Lung (tissue), 11 donors: ENCODE measurements at regions not wholly inside any gene's neighbourhood (a gene's known extent, or its start where the extent isn't known, plus 50 kb on each side); places are given as distances from the start of the nearest gene placed in this dataset.

Experiments used
- ATAC-seq: fragments of 200-7000 bp; cut with Tn5 transposase; one replicate; pipeline ENCODE4 v1.9.1; 2020; ENCODE audit warnings: moderate number of reproducible peaks; ENCODE audit not compliant: insufficient read depth, low FRiP score
- DNase-seq, 3 donors: peaks; one replicate each; pipeline ENCODE4 v3.0.0-alpha.2; 2013 to 2017
- H3K27ac ChIP-seq, 2 donors: one replicate each; pipeline ENCODE4 v1.5.1; 2013; ENCODE audit warnings: mild to moderate bottlenecking in 2 of 2, moderate library complexity in 2 of 2, control low read depth in 1 of 2, inconsistent platforms in 1 of 2, low read depth in 1 of 2, low read length in 1 of 2
- H3K27me3 ChIP-seq, 3 donors: one replicate each; pipeline ENCODE4 v1.5.1; 2013; ENCODE audit warnings: low read length in 2 of 3; ENCODE audit not compliant: control insufficient read depth in 3 of 3, insufficient read depth in 3 of 3
- H3K36me3 ChIP-seq, 4 donors: one replicate each; pipeline ENCODE4 v1.5.1; 2013; ENCODE audit warnings: low read length in 4 of 4, mild to moderate bottlenecking in 1 of 4, moderate library complexity in 1 of 4; ENCODE audit not compliant: control insufficient read depth in 4 of 4, insufficient read depth in 4 of 4
- H3K4me1 ChIP-seq, 5 donors: one replicate each; pipeline ENCODE4 v1.5.1; 2013; ENCODE audit warnings: low read length in 5 of 5, mild to moderate bottlenecking in 2 of 5, moderate library complexity in 1 of 5; ENCODE audit not compliant: control insufficient read depth in 5 of 5, insufficient read depth in 5 of 5
- H3K4me3 ChIP-seq: one replicate; pipeline ENCODE4 v1.5.1; 2013; ENCODE audit warnings: mild to moderate bottlenecking, control low read depth, moderate library complexity
- H3K9ac ChIP-seq, 2 donors: one replicate each; pipeline ENCODE4 v1.5.1; 2013; ENCODE audit warnings: low read length in 2 of 2, control low read depth in 1 of 2; ENCODE audit not compliant: insufficient read depth in 1 of 2
- H3K9me3 ChIP-seq, 4 donors: one replicate each; pipeline ENCODE4 v1.5.1; 2013; ENCODE audit warnings: low read length in 3 of 4, mild to moderate bottlenecking in 1 of 4, moderate library complexity in 1 of 4; ENCODE audit not compliant: control insufficient read depth in 4 of 4, insufficient read depth in 3 of 4
- WGBS, 2 donors: extraction: QIAGEN DNeasy Blood & Tissue Kit; methylation state at CpG; one replicate each; pipeline ENCODE4 v1.1.7; 2013; 5-methylcytosine and 5-hydroxymethylcytosine counted together
- TF ChIP-seq, protein P1 (sequence below): IDR thresholded peaks from 2 replicates; pipeline ENCODE4 v1.5.1; 2012; ENCODE audit warnings: mild to moderate bottlenecking; ENCODE audit errors: control extremely low read depth, extremely low read depth
- donor health status: control.
- donor health status: control.
- donor health status: Bipolar disorder and iron deficiency.
- donor health status: healthy.
- donor health status: DM: yes; HTN: yes; CAD: no.

GRCh38 chr12:123059500-123059899, 79.0 kb downstream of the ARL6IP4 start:
- no peaks in the 10 kb centered on the region for H3K36me3 ChIP-seq
- no peak for DNase-seq
- TF ChIP-seq, protein P1, sequence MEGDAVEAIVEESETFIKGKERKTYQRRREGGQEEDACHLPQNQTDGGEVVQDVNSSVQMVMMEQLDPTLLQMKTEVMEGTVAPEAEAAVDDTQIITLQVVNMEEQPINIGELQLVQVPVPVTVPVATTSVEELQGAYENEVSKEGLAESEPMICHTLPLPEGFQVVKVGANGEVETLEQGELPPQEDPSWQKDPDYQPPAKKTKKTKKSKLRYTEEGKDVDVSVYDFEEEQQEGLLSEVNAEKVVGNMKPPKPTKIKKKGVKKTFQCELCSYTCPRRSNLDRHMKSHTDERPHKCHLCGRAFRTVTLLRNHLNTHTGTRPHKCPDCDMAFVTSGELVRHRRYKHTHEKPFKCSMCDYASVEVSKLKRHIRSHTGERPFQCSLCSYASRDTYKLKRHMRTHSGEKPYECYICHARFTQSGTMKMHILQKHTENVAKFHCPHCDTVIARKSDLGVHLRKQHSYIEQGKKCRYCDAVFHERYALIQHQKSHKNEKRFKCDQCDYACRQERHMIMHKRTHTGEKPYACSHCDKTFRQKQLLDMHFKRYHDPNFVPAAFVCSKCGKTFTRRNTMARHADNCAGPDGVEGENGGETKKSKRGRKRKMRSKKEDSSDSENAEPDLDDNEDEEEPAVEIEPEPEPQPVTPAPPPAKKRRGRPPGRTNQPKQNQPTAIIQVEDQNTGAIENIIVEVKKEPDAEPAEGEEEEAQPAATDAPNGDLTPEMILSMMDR: no peak
- no peak for ATAC-seq
- no peaks in the 10 kb centered on the region for H3K27me3 ChIP-seq
- 64 to 81% methylated on average over 1 of the region's 1 CpG for WGBS, 2 donors
- no peaks in the 10 kb centered on the region for H3K9me3 ChIP-seq
- peaks cover 0 to 48% (median 10%) of the 10 kb centered on the region in 5 donors for H3K4me1 ChIP-seq
- H3K27ac ChIP-seq: peak overlapping the region; percentile 8 to 64
- no peak overlapping the region for H3K4me3 ChIP-seq
- H3K9ac ChIP-seq: no peak overlapping the region

- ATAC-seq: no peak
- H3K4me1 ChIP-seq: peaks cover 0 to 42% (median 9%) of the 10 kb centered on the region in 5 donors
Observed at GRCh38 chr12:123058980-123059379, 78.5 kb downstream of the ARL6IP4 start.

DNA sequence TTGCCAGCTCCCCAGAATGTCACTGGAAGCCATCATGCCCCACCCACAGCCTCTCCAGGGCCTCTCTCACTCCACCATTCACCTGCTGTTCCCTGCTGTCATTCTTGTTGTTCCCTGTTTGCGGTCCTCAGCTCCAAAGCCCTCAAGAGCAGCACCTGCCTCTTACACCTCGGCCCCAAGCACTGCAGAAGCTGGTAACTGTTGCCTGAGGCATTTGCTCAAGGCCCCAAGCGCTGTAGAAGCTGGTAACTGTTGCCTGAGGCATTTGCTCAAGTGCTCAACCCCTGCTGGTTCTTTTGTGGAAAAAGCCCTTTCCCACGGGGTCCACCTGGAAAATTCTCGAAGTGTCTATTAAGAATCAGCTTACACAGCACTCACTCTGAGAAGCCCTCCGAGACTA, 78.0 kb downstream of the ARL6IP4 start:
- TF ChIP-seq, protein P1: no peak
- no peaks in the 10 kb centered on the region for H3K27me3 ChIP-seq
- H3K4me1 ChIP-seq: peaks cover 0 to 40% (median 9%) of the 10 kb centered on the region in 5 donors
- ATAC-seq: no peak
- H3K4me3 ChIP-seq: no peak overlapping the region
- H3K9me3 ChIP-seq: no peaks in the 10 kb centered on the region
- no peak overlapping the region for H3K9ac ChIP-seq
- peak overlapping the region in 1 of 2 donors; percentile 49 for H3K27ac ChIP-seq
- H3K36me3 ChIP-seq: no peaks in the 10 kb centered on the region
- 69 to 91% methylated on average over 6 of the region's 6 CpGs for WGBS, 2 donors
- no peak for DNase-seq

More at GRCh38 chr12:123058980-123059379, 78.5 kb downstream of the ARL6IP4 start:
- DNase-seq: no peak
- Histone ChIP-seq H3K4me3 (no peak overlapping the region), H3K9ac (no peak overlapping the region), H3K27me3 (no peaks in the 10 kb centered on the region), H3K27ac (peak overlapping the region; percentile 8 to 64), H3K36me3 (no peaks in the 10 kb centered on the region), H3K9me3 (no peaks in the 10 kb centered on the region)
- TF ChIP-seq, protein P1: no peak
- WGBS, 2 donors: 77 to 88% methylated on average over 4 of the region's 4 CpGs
